Gastrocnemius medialis (tissue), 4 donors: ENCODE measurements at regions not wholly inside any gene's neighbourhood (a gene's known extent, or its start where the extent isn't known, plus 50 kb on each side); places are given as distances from the start of the nearest gene placed in this dataset.

Source experiments
- POLR2A ChIP-seq, 2 donors: fragments of 450-650 bp; IDR thresholded peaks; one replicate each; pipeline ENCODE4 v1.6.1; 2017; ENCODE audit warnings: antibody characterized with exemption in 2 of 2, mild to moderate bottlenecking in 2 of 2, moderate library complexity in 2 of 2
- TF ChIP-seq, protein P1 (sequence below), 5 experiments: fragments of 450-650 bp in 3 of 5; fragments of 200-600 bp in 2 of 5; sonication (generic) in 2 of 5; IDR thresholded peaks in 4 of 5; conservative IDR thresholded peaks in 1 of 5; 1 replicate in 4 of 5; 2 replicates in 1 of 5; pipeline ENCODE4 v1.5.1; 2016 to 2019; ENCODE audit warnings: antibody characterized with exemption in 5 of 5, mild to moderate bottlenecking in 3 of 5, moderate library complexity in 3 of 5

DNA sequence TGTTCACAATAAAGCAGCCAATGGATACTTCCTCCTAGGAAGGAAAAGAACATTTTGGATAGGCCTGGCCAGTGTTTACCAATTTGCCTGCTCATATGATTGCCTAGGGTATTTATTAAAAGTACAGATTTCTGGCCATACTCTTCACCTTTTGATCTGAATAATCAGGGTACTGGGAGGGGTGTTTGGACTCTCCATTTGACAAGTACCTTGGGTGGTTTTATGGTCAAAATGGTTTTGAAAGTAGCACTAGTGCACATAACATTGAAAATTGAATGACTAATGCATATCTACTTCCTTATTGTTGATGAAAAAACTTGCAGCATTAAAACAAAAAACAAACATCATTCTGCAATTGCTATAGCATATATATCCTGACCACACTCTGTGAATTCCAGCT, 333.3 kb upstream of the CDH2 start:
- no peak for TF ChIP-seq POLR2A (IDR thresholded peaks at IDR 0.05)
- TF ChIP-seq, protein P1, sequence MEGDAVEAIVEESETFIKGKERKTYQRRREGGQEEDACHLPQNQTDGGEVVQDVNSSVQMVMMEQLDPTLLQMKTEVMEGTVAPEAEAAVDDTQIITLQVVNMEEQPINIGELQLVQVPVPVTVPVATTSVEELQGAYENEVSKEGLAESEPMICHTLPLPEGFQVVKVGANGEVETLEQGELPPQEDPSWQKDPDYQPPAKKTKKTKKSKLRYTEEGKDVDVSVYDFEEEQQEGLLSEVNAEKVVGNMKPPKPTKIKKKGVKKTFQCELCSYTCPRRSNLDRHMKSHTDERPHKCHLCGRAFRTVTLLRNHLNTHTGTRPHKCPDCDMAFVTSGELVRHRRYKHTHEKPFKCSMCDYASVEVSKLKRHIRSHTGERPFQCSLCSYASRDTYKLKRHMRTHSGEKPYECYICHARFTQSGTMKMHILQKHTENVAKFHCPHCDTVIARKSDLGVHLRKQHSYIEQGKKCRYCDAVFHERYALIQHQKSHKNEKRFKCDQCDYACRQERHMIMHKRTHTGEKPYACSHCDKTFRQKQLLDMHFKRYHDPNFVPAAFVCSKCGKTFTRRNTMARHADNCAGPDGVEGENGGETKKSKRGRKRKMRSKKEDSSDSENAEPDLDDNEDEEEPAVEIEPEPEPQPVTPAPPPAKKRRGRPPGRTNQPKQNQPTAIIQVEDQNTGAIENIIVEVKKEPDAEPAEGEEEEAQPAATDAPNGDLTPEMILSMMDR (IDR thresholded peaks at IDR 0.05 in 4 of 5, conservative IDR thresholded peaks at IDR 0.05 in 1 of 5): no peak
